ENCODE measurements at regions not wholly inside any gene's neighbourhood (a gene's known extent, or its start where the extent isn't known, plus 50 kb on each side); places are given as distances from the start of the nearest gene placed in this dataset.

DNA sequence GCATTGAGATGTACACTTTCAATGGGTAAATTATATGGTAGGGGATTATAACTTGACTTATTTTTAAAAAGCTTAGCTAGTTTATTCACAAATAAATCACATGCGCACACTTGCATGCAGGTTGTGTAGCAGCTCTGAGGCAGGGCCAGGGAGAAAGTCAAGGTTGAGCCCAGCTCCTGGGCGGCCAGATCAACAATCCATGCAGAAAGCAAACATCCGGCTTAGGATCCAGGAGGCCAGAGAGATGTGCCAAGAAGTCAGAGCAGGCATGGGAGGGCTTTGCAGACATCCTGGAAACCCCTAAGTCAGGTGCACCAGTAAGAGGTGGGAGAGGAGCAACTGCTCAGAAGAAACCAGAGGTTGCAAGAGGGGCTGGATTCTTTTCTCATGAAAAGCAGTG is 186.5 kb downstream of the AXIN2 start:
- DNase-seq: no peak
- Mint-ChIP-seq H3K27me3 (peaks cover 13% of the 10 kb centered on the region), H3K4me1 (ENCODE audit: low read depth) (no peaks in the 10 kb centered on the region), H3K4me3 (no peak overlapping the region), H3K9me3 (no peaks in the 10 kb centered on the region), H3K36me3 (ENCODE audit: low read depth) (no peaks in the 10 kb centered on the region), H3K27ac (no peak overlapping the region)
- intact Hi-C loops (cut with DNase I, micrococcal nuclease): no loop called here
- POLR2A ChIA-PET: no interaction called here
- no peak for ATAC-seq (ENCODE audit: poor library complexity)
- CTCF ChIA-PET: no interaction called here
- Histone ChIP-seq H3K4me3 (ENCODE audit: low read length) (no peak overlapping the region), H3K27me3 (ENCODE audit: control insufficient read depth in 1 of 2, insufficient read depth in 2 of 2, low read length in 2 of 2) (peaks cover 0 to 6% of the 10 kb centered on the region in 2 experiments), H3K4me1 (ENCODE audit: insufficient read depth, low read length) (peaks cover 9% of the 10 kb centered on the region), H3K27ac (ENCODE audit: low read depth in 1 of 2, low read length in 2 of 2) (no peak overlapping the region), H3K36me3 (ENCODE audit: insufficient read depth, low read length) (no peaks in the 10 kb centered on the region), H3K9me3 (ENCODE audit: control insufficient read depth in 1 of 2, insufficient read depth in 1 of 2, low read length in 2 of 2) (no peaks in the 10 kb centered on the region)
- TF ChIP-seq, protein P1, sequence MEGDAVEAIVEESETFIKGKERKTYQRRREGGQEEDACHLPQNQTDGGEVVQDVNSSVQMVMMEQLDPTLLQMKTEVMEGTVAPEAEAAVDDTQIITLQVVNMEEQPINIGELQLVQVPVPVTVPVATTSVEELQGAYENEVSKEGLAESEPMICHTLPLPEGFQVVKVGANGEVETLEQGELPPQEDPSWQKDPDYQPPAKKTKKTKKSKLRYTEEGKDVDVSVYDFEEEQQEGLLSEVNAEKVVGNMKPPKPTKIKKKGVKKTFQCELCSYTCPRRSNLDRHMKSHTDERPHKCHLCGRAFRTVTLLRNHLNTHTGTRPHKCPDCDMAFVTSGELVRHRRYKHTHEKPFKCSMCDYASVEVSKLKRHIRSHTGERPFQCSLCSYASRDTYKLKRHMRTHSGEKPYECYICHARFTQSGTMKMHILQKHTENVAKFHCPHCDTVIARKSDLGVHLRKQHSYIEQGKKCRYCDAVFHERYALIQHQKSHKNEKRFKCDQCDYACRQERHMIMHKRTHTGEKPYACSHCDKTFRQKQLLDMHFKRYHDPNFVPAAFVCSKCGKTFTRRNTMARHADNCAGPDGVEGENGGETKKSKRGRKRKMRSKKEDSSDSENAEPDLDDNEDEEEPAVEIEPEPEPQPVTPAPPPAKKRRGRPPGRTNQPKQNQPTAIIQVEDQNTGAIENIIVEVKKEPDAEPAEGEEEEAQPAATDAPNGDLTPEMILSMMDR (IDR thresholded peaks at IDR 0.05): no peak

DNA sequence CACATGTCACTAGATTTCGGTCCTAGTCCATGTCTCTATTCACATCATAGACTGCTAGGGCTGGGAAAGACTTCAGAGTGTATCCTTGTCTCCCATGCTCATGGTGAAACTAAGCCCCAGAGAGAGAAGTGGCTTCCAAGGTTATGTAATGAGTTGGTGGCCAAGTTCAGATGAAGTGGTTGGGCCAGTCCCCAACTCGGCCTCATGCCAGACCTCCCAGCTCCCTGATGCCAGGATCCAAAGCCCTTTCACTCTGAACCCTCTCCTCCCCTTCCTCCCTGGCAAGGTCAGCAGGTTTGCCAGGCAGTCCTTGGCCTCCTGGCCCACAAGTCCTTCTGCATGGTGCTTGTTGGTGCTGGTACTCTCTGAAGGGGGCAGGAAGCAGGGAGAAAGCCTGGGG is 189.7 kb downstream of the AXIN2 start:
- Histone ChIP-seq H3K9me3 (ENCODE audit: control insufficient read depth in 1 of 2, insufficient read depth in 1 of 2, low read length in 2 of 2) (no peaks in the 10 kb centered on the region), H3K27me3 (ENCODE audit: control insufficient read depth in 1 of 2, insufficient read depth in 2 of 2, low read length in 2 of 2) (peaks cover 0 to 3% of the 10 kb centered on the region in 2 experiments), H3K4me1 (ENCODE audit: insufficient read depth, low read length) (peaks cover 9% of the 10 kb centered on the region), H3K27ac (ENCODE audit: low read depth in 1 of 2, low read length in 2 of 2) (no peak overlapping the region), H3K36me3 (ENCODE audit: insufficient read depth, low read length) (no peaks in the 10 kb centered on the region), H3K4me3 (ENCODE audit: low read length) (no peak overlapping the region)
- Mint-ChIP-seq H3K27me3 (peaks cover 17% of the 10 kb centered on the region), H3K9me3 (no peaks in the 10 kb centered on the region), H3K4me3 (no peak overlapping the region), H3K4me1 (ENCODE audit: low read depth) (no peaks in the 10 kb centered on the region), H3K36me3 (ENCODE audit: low read depth) (no peaks in the 10 kb centered on the region), H3K27ac (no peak overlapping the region)
- TF ChIP-seq, protein P1 (IDR thresholded peaks at IDR 0.05): no peak
- no peak for ATAC-seq (ENCODE audit: poor library complexity)
- intact Hi-C loops (cut with DNase I, micrococcal nuclease): no loop called here
- POLR2A ChIA-PET: no interaction called here
- DNase-seq: no peak
- CTCF ChIA-PET: no interaction called here

DNA sequence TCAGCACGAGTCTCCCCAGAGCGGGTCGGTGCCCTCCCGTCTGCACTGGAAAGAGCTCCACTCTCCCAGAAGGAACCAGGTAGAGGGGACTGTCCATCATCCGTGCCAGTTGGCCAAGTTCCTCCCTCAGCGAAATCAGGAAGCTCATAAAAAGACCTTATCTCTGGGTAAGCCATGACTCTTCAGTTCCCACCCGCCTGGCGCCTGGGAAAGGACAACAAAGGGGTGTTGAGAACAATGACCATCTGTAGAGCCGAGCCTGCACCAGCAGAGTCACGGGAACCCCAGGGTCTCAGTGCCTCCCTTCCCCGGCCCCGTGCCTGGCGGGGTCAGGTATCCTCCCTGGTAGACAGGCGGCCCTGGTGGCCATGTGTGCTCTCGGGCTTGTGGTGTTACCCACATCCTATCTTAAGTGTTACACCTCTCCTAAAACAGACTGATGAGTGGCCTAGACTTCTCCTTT is 190.7 kb downstream of the AXIN2 start:
- H3K9me3 Mint-ChIP-seq: no peaks in the 10 kb centered on the region
- ATAC-seq (ENCODE audit: poor library complexity): no peak
- no peaks in the 10 kb centered on the region for H3K36me3 Mint-ChIP-seq (ENCODE audit: low read depth)
- H3K4me3 Mint-ChIP-seq: no peak overlapping the region
- TF ChIP-seq, protein P1 (IDR thresholded peaks at IDR 0.05): no peak
- no peaks in the 10 kb centered on the region for H3K36me3 ChIP-seq (ENCODE audit: insufficient read depth, low read length)
- peak in 1 of 14 experiments; percentile 16 for DNase-seq
- H3K4me1 Mint-ChIP-seq (ENCODE audit: low read depth): no peaks in the 10 kb centered on the region
- ChIA-PET CTCF (no interaction called here), POLR2A (no interaction called here)
- H3K9me3 ChIP-seq (ENCODE audit: control insufficient read depth in 1 of 2, insufficient read depth in 1 of 2, low read length in 2 of 2): no peaks in the 10 kb centered on the region
- H3K4me1 ChIP-seq (ENCODE audit: insufficient read depth, low read length): peaks cover 9% of the 10 kb centered on the region
- peaks cover 17% of the 10 kb centered on the region for H3K27me3 Mint-ChIP-seq
- H3K27ac ChIP-seq (ENCODE audit: low read depth in 1 of 2, low read length in 2 of 2): no peak overlapping the region
- intact Hi-C loops (cut with DNase I, micrococcal nuclease): no loop called here
- no peak overlapping the region for H3K27ac Mint-ChIP-seq
- H3K4me3 ChIP-seq (ENCODE audit: low read length): no peak overlapping the region
- peaks cover 0 to 3% of the 10 kb centered on the region in 2 experiments for H3K27me3 ChIP-seq (ENCODE audit: control insufficient read depth in 1 of 2, insufficient read depth in 2 of 2, low read length in 2 of 2)
